SJCRH30 (cell line): ENCODE measurements at regions not wholly inside any gene's neighbourhood (a gene's known extent, or its start where the extent isn't known, plus 50 kb on each side); places are given as distances from the start of the nearest gene placed in this dataset.

Experiments
- DNase-seq, 2 experiments: peaks; one replicate each; pipeline ENCODE4 v3.0.0-alpha.2; 2015 to 2020
- H3K27ac ChIP-seq: fragments of 250-450 bp; sonication (Bioruptor Pico); 2 replicates; pipeline ENCODE4 v1.5.1; 2020; ENCODE audit warnings: mild to moderate bottlenecking, moderate library complexity
- H3K27me3 ChIP-seq: fragments of 250-450 bp; sonication (Bioruptor Pico); 2 replicates; pipeline ENCODE4 v1.5.1; 2020; ENCODE audit warnings: mild to moderate bottlenecking, moderate library complexity
- H3K36me3 ChIP-seq: fragments of 250-450 bp; sonication (Bioruptor Pico); 2 replicates; pipeline ENCODE4 v1.5.1; 2020; ENCODE audit warnings: mild to moderate bottlenecking, moderate library complexity
- H3K4me1 ChIP-seq: fragments of 250-450 bp; sonication (Bioruptor Pico); 2 replicates; pipeline ENCODE4 v1.5.1; 2020; ENCODE audit warnings: mild to moderate bottlenecking, moderate library complexity
- H3K4me3 ChIP-seq: fragments of 250-450 bp; sonication (Bioruptor Pico); 2 replicates; pipeline ENCODE4 v1.5.1; 2020; ENCODE audit warnings: mild to moderate bottlenecking, moderate library complexity
- H3K9me3 ChIP-seq: fragments of 250-450 bp; sonication (Bioruptor Pico); replicated peaks from 2 replicates; pipeline ENCODE4 v1.5.1; 2020; ENCODE audit warnings: mild to moderate bottlenecking, moderate library complexity

GRCh38 chr5:143464723-143465490 lies 61.4 kb upstream of the NR3C1 start:
- H3K27me3 ChIP-seq, result no peaks in the 10 kb centered on the region
- H3K4me1 ChIP-seq, result no peaks in the 10 kb centered on the region
- no peaks in the 10 kb centered on the region for H3K36me3 ChIP-seq
- DNase-seq, result no peak
- H3K4me3 ChIP-seq, result no peak overlapping the region
- no peak overlapping the region for H3K27ac ChIP-seq
- no peaks in the 10 kb centered on the region; the same call in 1 of the 2 replicates for H3K9me3 ChIP-seq

GRCh38 chr5:143462431-143462830 lies 58.9 kb upstream of the NR3C1 start:
- Histone ChIP-seq H3K27ac (no peak overlapping the region), H3K4me3 (no peak overlapping the region), H3K27me3 (no peaks in the 10 kb centered on the region), H3K4me1 (no peaks in the 10 kb centered on the region), H3K36me3 (no peaks in the 10 kb centered on the region), H3K9me3 (no peaks in the 10 kb centered on the region; the same call in 1 of the 2 replicates)
- DNase-seq, result no peak

GRCh38 chr5:143459433-143459832 lies 55.9 kb upstream of the NR3C1 start:
- H3K9me3 ChIP-seq, result no peaks in the 10 kb centered on the region
- H3K36me3 ChIP-seq, result no peaks in the 10 kb centered on the region
- H3K4me1 ChIP-seq, result no peaks in the 10 kb centered on the region
- H3K4me3 ChIP-seq, result no peak overlapping the region
- DNase-seq, result no peak
- no peak overlapping the region for H3K27ac ChIP-seq
- no peaks in the 10 kb centered on the region for H3K27me3 ChIP-seq

- Histone ChIP-seq H3K27me3 (no peaks in the 10 kb centered on the region), H3K36me3 (no peaks in the 10 kb centered on the region), H3K27ac (no peak overlapping the region), H3K4me1 (no peaks in the 10 kb centered on the region), H3K4me3 (no peak overlapping the region), H3K9me3 (no peaks in the 10 kb centered on the region)
- DNase-seq, result no peak
Observed at GRCh38 chr5:143456952-143457547, 53.6 kb upstream of the NR3C1 start.

- no peaks in the 10 kb centered on the region for H3K9me3 ChIP-seq
- no peak for DNase-seq
- no peaks in the 10 kb centered on the region for H3K27me3 ChIP-seq
- H3K4me3 ChIP-seq, result no peak overlapping the region
- H3K27ac ChIP-seq, result no peak overlapping the region
- H3K4me1 ChIP-seq, result no peaks in the 10 kb centered on the region
- H3K36me3 ChIP-seq, result no peaks in the 10 kb centered on the region
Observed at GRCh38 chr5:143454936-143455516, 51.5 kb upstream of the NR3C1 start.

- H3K27ac ChIP-seq, result no peak overlapping the region
- no peaks in the 10 kb centered on the region for H3K27me3 ChIP-seq
- H3K4me1 ChIP-seq, result no peaks in the 10 kb centered on the region
- H3K9me3 ChIP-seq, result no peaks in the 10 kb centered on the region
- no peak for DNase-seq
- no peaks in the 10 kb centered on the region for H3K36me3 ChIP-seq
- H3K4me3 ChIP-seq, result no peak overlapping the region
Observed at GRCh38 chr5:143453720-143454119, 50.2 kb upstream of the NR3C1 start.
